ENCODE measurements at regions not wholly inside any gene's neighbourhood (a gene's known extent, or its start where the extent isn't known, plus 50 kb on each side); places are given as distances from the start of the nearest gene placed in this dataset.
"Not testable (repeated sequence)": the region's sequence is repeated elsewhere in the genome, so short reads cannot be mapped to it uniquely, and the experiment has no call there.

DNA sequence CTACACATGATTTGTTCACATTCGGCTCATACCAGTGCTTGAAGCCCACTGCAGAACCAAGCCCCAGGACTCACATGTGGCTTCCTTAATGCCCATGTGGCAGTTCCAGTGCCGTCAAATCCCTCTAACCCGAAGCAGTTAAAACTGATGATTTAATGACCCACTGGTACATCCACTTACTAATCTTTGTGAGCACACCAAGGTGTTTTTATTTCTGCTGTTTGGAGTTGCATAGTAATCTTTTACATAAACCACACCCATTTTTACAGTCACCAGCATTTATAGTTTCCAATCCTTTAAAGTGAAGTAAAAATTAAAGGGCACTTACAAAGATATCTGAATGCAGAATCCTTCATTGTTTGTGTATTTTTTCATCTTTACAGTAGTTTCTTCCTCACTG is 232.0 kb downstream of the ANKRD60 start:
- no peak for DNase-seq

DNA sequence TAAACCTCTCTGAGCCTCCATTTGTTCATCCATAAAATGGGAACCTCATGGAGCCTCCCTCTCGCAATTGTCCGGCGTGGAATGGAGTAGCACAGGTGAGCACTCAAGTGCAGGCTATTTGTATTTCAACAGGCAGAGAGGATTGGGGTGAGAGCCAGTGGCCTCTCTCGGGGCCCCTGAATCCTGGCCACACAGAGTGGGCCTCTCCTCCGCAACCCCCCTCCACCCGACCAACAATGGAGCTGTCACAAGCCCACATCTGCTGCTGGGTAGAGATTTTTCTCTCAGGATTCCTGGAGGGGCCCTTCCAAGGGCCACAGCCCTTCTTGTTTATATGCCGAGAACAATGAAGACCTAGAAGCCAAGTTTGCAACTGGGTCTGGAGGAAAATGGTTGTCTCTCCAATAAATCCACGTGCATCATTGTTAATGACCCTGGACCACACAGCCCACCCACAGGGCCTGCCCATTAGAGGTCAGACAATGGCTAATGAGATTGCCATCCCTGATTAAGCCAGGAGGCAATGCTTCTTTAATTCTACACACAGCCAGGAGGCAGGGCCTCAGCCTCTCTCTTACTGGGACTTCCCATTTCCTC is 233.0 kb downstream of the ANKRD60 start:
- no peak for DNase-seq

DNA sequence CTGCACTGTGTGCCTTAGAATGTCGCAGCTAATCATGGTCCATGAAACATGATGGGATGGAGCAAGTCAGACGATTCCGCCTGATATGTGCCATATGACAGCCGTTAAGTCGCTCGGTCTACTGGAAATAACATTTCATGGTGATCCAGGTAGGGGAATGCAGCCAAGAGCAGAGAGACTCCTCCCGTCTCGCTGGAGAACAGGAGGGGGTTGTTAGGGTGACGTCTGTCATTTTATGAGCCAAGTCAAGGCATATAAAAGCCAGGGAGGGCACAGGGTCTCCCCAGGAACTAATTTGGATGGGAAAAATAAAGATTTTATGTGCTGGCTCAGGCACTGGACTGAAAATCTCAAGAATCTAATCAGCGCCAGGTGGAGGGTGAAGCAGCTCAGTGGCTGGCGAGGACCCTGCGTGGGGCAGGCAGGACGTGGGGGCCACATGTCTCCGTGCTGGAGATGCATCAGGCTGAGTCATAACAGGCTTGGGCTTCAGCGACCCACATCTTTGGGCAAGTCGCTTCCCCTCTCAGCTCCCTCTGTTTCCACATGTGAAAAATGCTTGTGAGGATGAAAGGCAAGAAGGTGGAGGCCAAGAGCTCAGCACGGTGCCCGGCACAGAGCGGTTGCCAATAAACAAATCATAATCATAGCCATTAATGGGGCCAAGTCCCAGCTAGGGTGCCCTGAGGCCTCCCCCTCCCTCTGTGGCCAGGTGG is 234.6 kb downstream of the ANKRD60 start:
- DNase-seq = no peak

DNA sequence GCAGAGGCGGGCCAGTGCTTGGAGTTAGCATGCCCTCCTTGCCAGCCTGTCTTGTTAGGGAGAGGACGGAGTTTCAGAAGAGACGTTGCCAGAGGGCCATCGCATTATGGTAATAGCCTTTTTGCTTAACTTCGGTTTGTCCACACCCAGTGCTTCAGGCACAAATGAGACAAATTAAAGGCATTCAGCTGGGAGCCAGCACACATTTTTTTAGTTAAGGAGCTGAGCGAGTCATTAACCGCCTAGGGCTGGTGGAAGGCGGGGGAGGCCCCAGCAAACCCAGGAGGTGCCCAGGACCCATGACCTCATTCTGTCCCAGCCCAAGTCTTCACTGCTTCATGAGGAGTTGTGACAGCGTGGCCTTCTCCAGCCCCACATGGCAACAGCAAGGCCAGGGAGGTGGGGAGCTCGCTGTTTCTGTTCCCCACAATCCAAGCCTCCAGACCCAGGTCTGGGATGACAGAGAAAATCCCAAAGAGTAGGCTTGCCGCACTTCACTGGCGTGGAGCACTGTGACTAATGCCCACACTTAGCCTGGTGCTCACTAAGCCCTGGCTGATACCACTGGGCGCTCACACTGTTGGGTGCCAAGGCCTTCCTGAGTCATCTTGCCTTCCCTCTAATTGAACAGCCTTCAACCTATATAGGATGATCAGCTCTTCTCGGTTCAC is 237.1 kb downstream of the ANKRD60 start:
- no peak for DNase-seq

DNA sequence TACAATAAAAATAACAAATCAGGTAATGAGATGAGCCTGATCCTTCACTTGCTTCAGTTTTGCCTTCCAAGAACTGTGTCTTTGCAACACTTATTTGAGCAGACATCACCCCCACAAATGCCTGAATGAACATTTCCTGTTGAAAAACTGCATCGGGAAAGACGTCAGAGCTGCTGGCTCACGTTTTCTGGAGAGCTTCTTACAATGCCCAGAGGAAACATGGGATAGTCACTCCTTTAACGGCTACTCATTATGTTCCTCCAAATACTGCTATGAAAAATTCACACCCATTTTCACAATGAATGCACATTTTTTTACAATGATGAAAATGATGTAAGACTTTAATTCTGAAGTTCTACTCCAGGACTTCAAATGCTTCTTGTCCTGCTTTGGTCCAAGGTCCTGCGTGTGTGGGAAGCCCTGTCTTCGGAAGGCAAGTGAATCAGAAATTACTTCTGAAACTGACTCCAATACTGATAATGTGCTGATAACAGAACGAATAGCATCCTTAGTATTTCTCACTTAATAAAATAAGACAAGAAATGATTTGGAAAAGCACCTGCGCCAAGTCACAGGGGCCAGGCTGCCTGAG is 238.0 kb downstream of the ANKRD60 start:
- no peak for DNase-seq

DNA sequence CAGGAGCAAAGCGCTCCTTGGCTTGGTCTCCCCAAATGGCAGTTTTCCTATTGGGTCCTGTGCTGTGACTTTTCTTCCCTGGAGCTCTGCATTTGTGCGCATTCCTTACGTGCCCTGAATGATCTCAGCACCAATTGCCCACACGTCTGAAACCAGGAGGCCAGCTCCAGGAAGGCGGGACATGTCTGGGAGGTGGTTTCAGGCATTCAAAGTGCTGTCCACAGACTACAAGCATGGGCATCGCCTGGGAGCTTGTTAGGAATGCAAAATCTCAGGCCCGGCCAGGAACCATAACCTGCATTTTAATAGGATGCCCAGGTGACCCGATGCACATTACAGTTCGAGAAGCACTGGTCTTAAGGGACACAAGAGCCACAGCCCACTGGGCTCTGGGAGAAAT is 239.6 kb downstream of the ANKRD60 start:
- no peak for DNase-seq

DNA sequence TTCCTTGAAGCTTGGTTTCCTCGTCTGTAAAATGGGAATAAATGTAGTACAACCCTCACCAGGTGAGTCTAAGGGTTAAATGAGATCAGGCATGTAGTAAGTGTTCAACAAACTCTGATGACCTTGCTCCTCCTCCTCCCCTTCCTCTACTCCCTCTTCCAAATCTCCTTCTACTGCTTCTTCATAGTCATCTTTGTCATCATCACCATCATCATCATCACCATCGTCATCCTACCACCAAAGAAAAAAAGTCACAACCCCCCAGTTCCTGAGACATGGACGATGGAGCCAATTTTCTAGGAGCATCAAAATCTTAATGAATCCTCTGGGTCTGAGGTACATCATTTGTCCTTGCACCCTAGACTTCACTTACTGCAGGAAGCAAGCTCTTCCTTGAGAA is 240.0 kb downstream of the ANKRD60 start:
- DNase-seq = no peak

DNA sequence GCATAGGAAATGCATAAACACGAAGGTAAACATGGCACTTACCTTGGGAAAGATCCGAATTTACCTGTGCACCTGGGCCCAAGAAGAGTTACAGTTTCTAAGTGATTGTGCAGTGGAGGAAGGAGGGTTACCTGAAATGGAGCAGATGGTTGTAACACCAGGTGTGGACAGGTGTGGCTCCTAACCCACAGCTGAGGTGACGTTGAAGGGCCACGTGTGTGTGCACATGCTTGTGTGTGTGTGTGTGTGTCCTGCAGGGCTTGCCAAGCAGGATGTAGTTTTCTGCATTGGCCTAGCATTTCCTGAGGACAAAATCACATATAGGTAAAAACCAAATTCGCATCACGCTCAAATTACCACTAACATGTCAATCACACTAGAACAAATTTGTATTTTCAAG is 240.8 kb downstream of the ANKRD60 start:
- DNase-seq = no peak

DNA sequence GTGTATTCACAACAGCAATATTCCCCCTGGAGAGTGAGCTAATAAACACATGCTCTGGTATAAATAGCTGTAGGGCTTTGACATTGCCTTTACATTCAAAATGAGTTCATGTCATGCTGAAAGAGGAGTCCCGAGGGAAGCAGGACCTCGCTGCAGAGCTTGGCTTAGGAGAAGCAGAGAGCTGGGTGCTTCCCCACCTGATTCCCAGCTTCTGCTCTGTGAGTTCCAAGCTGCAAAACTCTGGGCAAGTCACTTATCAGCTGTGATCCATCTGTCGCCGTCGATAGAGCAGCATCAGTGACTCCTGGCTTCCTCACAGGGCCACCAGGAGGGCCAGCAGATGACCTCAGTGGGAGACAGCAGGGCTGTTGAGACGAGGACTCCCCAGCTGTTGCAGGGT is 241.8 kb downstream of the ANKRD60 start:
- no peak for DNase-seq

DNA sequence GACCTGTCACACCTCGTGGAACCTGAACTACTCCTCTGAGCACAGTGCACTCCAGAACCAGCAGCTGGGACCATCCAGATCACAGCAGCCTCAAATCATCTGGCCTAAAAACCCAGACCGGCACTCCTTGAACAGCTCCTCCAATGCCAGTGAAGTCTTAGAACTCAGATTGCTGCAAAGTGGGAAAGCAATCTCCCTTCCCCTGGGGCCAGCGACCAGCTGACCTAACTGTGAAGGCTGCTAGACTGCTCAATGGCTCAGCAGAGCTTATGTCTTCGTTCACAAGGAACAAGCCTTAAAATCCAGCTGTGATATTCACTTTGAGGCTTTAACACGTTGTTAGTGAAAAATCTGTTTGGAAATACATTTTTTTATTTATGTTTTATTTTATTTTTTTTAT is 243.2 kb downstream of the ANKRD60 start:
- DNase-seq = no peak

DNA sequence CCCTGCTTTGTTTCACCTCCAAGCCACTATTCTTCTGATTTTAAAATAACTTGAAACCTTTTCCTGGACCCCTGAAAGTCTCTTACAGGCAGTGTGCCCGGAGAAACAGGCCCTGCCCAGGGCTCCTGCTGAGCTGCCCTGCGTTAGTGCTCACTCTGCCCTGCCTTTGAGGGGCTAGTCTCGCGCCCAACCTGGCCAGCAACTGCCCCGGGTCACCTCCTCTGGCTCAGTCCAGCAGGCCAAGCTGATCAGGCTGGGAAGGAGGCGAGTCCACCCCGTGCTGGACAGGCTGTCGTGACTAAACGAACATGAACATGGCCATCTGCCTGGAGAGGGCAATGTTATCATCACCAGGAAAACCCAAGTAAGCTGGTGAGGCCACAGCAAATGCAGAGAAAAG is 245.4 kb downstream of the ANKRD60 start:
- DNase-seq = no peak

DNA sequence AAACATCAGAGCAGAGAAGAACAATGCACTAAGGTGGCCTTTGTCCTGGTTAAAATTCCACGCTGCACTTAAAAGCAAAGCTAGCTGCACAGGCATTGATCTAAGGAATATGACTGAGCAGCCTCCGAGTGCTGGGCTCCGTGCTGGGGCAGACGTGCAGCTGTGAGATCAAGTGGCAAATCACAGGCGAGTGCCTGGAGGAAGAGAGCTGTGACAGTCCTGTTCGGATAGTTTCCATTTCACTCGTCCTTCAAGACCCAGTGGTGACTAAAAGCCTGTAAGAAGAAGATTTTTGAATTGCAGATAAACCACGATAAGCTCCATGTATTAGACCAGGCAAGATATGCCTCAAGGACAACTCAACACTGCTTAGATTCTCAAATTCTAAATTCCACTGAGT is 247.9 kb downstream of the ANKRD60 start:
- no peak for DNase-seq

DNA sequence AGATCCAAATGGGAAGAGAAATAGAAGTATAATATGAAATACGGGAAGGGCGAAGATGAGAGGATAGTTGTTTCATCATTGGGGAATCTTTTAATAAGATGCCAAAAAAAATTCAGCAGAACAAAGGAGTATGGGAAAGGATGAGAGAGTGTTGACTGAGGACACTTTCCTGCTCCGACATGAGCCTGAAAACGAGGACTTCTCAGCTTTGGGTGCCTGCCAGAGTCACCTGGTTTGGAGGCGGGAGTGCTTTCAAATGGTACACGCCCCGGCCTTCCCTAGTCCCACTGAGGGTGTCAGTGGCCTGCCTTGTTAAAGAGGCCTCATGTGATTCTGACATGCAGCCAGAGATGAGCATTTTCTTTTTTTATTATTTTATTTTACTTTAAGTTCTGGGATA is 250.9 kb downstream of the ANKRD60 start:
- DNase-seq = no peak

DNA sequence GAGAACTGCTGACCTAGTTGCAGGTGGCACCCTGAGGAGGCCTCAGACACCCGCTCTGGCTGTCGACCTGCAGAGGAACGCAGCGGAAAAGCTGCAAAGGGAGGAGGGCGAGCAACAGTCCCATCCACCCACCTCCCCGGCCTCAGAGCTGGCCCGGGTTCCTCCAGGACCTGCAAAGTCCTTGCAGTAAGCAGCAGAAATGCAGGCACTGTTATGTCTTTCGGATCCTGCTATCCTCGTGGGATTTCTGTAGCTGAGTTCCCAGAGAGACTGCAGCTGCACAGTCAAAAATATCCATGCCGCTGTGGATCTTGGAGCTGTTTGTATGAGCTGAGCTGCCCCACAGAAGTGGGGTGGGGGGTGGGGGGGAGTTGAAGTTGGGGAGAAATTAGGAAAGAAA is 251.3 kb downstream of the ANKRD60 start:
- DNase-seq = no peak

DNA sequence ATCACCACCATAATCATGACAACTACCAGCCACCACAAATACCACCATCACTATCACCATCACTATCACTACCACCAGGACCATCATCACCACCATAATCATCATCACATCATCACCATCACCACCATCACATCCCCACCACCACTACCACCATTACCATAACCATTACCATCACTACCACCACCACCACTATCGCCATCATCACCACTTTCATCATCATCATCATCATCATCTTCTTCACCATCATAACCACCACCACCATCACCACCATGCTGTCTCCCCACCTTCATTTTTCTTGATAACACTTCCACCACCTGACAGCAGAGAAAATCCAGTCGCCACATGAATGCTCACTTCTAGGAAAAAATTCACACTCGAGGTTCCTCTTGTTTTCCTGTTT is 253.6 kb downstream of the ANKRD60 start:
- no peak for DNase-seq

DNA sequence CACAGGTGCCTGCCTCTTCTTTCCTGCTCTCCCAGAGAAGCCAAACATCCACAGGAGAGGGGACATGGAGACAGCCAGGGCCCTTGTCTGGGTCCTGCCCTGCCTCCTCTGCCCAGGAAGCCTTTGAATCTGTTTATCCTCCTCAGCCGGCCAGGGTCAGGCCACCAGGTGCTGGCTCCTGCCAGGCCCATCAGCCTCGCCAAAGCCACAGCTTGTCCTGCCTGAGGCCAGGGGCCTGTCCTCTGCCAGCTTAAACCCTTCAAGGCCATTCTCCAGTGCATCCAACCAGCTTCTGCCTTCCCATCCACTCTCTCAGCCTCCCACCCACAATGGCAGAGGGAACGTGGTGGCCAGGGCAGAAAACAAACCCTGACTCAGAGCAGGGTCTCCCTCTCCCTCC is 254.6 kb downstream of the ANKRD60 start:
- DNase-seq = no peak

DNA sequence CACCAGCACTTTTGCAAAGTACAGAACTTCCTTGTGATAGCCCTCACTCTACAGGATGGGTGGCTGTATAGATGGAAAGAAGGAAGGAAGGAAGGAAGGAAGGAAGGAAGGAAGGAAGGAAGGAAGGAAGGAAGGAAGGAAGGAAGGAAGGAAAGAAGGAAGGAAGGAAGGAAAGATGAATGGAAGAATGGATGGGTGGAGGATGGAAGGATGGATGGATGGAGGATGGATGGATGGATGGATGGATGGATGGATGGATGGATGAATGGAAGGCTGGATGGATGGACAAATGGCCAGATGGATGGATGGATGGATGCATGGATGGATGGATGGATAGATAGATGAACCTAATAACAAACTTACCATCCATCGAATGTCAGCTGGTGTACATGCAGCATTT is 256.9 kb downstream of the ANKRD60 start:
- not testable (repeated sequence) for DNase-seq

DNA sequence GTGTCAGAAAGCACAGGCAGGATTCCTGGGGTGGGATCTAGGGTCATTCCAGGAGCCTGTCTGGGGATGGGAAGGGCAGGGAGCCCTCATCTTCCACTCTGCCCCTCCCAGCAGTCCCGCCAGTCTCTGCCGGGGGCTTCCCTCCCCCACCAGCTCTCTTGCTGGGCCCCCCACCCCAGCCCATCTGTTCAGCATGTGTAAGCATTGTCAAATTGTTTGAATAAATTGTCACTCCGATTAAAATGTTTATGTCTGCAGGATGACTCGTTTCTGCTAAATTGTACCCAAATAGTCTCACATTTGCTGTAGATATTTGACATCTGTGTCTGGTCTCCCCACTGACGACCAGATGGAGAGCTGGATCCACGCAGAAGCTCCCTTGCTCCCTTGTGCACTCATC is 257.6 kb downstream of the ANKRD60 start:
- no peak for DNase-seq

DNA sequence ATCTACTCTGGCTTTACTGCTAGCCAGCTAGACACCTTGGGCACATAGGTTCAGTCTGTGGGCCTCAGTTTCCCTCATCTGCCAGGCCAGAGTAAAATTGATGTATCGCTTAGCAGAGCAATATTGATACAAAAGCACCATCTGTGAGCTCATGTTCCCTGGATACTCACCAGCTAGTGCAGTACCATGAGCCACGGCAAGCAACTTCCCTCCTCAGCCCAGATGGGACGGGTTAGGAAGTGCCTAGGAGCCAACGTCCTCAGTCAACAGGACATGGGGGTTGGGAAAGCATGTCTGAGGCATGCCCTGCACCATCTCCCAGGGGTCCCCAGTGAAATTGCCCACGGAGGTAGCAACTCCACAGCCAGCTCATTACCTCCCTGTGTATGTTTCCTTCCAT is 258.3 kb downstream of the ANKRD60 start:
- no peak for DNase-seq

DNA sequence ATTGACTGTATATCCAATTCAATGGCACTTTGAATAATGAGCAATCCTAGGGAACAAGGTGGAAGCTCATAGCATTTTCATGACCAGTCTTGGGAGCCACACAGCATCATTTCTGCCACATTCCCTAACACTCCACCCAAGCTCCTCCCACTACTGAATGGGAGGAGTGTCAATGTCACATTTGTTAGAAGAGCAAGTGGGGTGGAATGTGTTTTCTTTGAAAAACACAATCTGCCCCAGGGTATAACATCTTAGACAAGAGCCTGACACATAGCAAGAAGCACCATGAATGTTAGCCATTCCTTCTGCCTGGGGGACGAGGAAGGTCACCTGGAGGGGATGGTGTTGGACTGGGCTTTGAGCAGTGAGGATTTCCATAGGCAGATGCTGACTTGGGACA is 258.3 kb upstream of the PMEPA1 start:
- DNase-seq = no peak

DNA sequence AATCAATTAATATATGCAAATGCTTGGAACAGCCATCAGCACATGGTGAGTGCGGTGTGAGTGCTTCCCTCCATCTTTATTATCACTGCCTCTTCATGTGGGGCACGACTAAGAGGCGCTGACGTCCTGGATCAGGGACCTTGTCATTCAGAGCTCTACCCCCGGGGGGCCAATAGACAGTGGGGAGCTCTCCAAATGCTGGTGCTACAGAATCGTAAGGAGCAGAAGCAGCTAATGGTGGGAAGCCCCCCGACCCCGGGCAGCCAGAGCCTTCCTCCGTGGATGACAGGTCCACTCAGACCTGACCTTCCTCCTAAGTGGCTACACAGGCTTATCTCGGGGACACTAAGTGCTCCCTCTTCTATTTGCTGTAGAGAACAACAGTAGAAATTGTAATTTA is 257.5 kb upstream of the PMEPA1 start:
- DNase-seq = no peak

DNA sequence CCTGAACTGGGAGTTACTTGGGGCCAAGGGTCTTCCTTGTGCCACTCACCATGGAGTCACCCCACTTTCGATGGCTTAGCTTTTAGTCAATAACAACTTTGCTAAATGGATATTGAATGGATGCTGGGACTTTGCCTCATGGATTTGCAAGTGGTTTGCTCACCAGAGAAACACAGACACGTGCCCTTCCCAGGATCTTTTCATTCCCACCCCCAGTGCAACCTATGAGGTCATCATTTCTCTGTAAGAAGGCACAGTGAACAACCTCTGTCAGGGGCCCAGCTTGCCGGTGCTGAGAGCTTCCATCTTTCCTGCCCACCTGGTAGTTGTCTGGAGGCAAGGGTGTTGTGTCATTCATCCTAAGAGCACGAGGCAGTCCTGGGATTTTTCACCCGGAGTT is 256.8 kb upstream of the PMEPA1 start:
- DNase-seq = no peak

DNA sequence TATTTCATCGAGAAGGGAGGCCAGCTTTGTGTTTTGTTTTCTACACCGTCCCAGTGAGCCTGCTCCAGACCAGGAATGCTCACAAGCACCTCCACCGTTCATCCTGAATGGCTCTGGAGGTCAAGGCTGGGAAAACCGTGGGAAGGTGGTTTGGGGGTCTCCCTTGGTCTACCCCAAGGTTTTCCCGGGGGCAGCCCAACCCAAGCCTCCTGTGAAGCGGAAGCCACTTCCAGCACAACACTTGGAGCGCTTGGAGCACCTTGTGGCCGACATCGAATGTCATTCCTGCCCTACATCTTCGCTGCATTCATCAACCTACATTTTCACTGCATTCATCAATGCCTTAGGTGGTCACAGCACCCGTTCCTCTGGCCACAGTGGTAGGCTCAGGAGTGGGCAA is 255.6 kb upstream of the PMEPA1 start:
- no peak for DNase-seq

Data from NCI-H2107 (cell line).